ENCODE measurements at regions not wholly inside any gene's neighbourhood (a gene's known extent, or its start where the extent isn't known, plus 50 kb on each side); places are given as distances from the start of the nearest gene placed in this dataset.

GRCh38 chr17:74009056-74009625 is 194.3 kb upstream of the RPL38 start:
- POLR2A ChIA-PET = no interaction called here
- CTCF ChIA-PET = interaction anchor here (1.6 kb wide), 1 partner anchor 149 kb away, joined by 3 read pairs; no protein-coding TSS in a partner anchor
- Mint-ChIP-seq H3K27me3 (peaks cover 13% of the 10 kb centered on the region), H3K4me3 (no peak overlapping the region), H3K4me1 (ENCODE audit: low read depth) (peaks cover 12% of the 10 kb centered on the region), H3K36me3 (ENCODE audit: low read depth) (no peaks in the 10 kb centered on the region), H3K27ac (no peak overlapping the region), H3K9me3 (no peaks in the 10 kb centered on the region)
- intact Hi-C loops (cut with micrococcal nuclease) = no loop called here
- ATAC-seq (no peak), DNase-seq (no peak)
- TF ChIP-seq CTCF (IDR thresholded peaks at IDR 0.05) = no peak

- DNase-seq (no peak), ATAC-seq (no peak)
- ChIA-PET CTCF (interaction anchor here (0.9 to 1.3 kb wide), 2 partner anchors 12 to 58 kb away, joined by 3 read pairs; no protein-coding TSS in a partner anchor), POLR2A (no interaction called here)
- H3K36me3 Mint-ChIP-seq (ENCODE audit: low read depth) = no peaks in the 10 kb centered on the region
- no peak overlapping the region for H3K27ac Mint-ChIP-seq
- no peak overlapping the region for H3K4me3 Mint-ChIP-seq
- peaks cover 12% of the 10 kb centered on the region for H3K4me1 Mint-ChIP-seq (ENCODE audit: low read depth)
- intact Hi-C loops (cut with micrococcal nuclease) = no loop called here
- no peaks in the 10 kb centered on the region for H3K9me3 Mint-ChIP-seq
- peaks cover 11% of the 10 kb centered on the region for H3K27me3 Mint-ChIP-seq
- TF ChIP-seq CTCF (IDR thresholded peaks at IDR 0.05) = no peak
These were observed 192.6 kb upstream of the RPL38 start for GRCh38 chr17:74010903-74011302.

DNA sequence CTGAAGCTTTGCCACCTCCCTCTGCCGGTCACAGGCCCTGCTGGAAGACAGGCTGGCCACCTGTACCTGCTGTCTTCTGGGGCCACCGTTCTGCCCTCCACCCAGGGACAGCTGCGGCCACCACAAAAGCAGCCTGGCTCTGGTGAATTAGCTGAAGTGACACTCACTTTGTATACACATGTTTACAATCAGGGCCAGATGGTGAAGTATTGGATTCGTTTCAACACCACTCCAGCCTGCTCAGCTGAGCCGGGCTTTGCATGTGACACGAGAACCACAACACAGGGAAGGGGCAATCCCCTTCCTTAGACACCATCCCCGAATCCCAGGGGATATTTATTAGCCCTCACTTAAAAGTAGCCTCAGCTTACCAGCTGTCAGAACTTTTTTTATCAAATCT is 191.5 kb upstream of the RPL38 start:
- Mint-ChIP-seq H3K27me3 (peaks cover 11% of the 10 kb centered on the region), H3K27ac (no peak overlapping the region), H3K4me1 (ENCODE audit: low read depth) (peaks cover 12% of the 10 kb centered on the region), H3K4me3 (no peak overlapping the region), H3K9me3 (no peaks in the 10 kb centered on the region), H3K36me3 (ENCODE audit: low read depth) (no peaks in the 10 kb centered on the region)
- CTCF ChIA-PET = interaction anchor here (0.9 to 1.3 kb wide), 2 partner anchors 13 to 57 kb away, joined by 3 read pairs; no protein-coding TSS in a partner anchor
- ATAC-seq = no peak
- intact Hi-C loops (cut with micrococcal nuclease) = no loop called here
- POLR2A ChIA-PET = no interaction called here
- TF ChIP-seq CTCF (IDR thresholded peaks at IDR 0.05) = no peak
- no peak for DNase-seq

- H3K9me3 Mint-ChIP-seq = no peaks in the 10 kb centered on the region
- peaks cover 10% of the 10 kb centered on the region for H3K27me3 Mint-ChIP-seq
- peak overlapping the region; percentile 2 for H3K27ac Mint-ChIP-seq
- TF ChIP-seq CTCF (IDR thresholded peaks at IDR 0.05) = no peak
- POLR2A ChIA-PET = no interaction called here
- H3K36me3 Mint-ChIP-seq (ENCODE audit: low read depth) = no peaks in the 10 kb centered on the region
- peak; percentile 76 for ATAC-seq
- intact Hi-C loops (cut with micrococcal nuclease) = no loop called here
- no peak overlapping the region for H3K4me3 Mint-ChIP-seq
- CTCF ChIA-PET = interaction anchor here (1.3 kb wide), 1 partner anchor 14 kb away, joined by 3 read pairs; no protein-coding TSS in a partner anchor
- DNase-seq = peak; percentile 55
- peaks cover 12% of the 10 kb centered on the region for H3K4me1 Mint-ChIP-seq (ENCODE audit: low read depth)
These were observed 191.0 kb upstream of the RPL38 start for GRCh38 chr17:74012465-74012864.

- peaks cover 5% of the 10 kb centered on the region for H3K27me3 Mint-ChIP-seq
- TF ChIP-seq CTCF (IDR thresholded peaks at IDR 0.05) = no peak
- H3K4me1 Mint-ChIP-seq (ENCODE audit: low read depth) = peaks cover 8% of the 10 kb centered on the region
- no peak overlapping the region for H3K4me3 Mint-ChIP-seq
- no peak overlapping the region for H3K27ac Mint-ChIP-seq
- no peaks in the 10 kb centered on the region for H3K9me3 Mint-ChIP-seq
- CTCF ChIA-PET = no interaction called here
- intact Hi-C loops (cut with micrococcal nuclease) = no loop called here
- ATAC-seq (no peak), DNase-seq (no peak)
- POLR2A ChIA-PET = no interaction called here
- H3K36me3 Mint-ChIP-seq (ENCODE audit: low read depth) = no peaks in the 10 kb centered on the region
These were observed 188.2 kb upstream of the RPL38 start for GRCh38 chr17:74015316-74015715.

Measured in activated CD8-positive, alpha-beta T cell treated with anti-CD3 and anti-CD28 coated beads for 36 hours (primary cell).